GM12875 (cell line): ENCODE measurements at regions not wholly inside any gene's neighbourhood (a gene's known extent, or its start where the extent isn't known, plus 50 kb on each side); places are given as distances from the start of the nearest gene placed in this dataset.

Experiments used
- H3K4me3 ChIP-seq: one replicate; pipeline ENCODE4 v1.5.1; 2011; ENCODE audit warnings: low read depth, low read length, control low read depth
- CTCF ChIP-seq: IDR thresholded peaks from 2 replicates; pipeline ENCODE4 v1.5.1; 2011; ENCODE audit warnings: low read depth, mild to moderate bottlenecking, control low read depth, inconsistent platforms, low read length, moderate library complexity, borderline replicate concordance; ENCODE audit not compliant: insufficient read depth

DNA sequence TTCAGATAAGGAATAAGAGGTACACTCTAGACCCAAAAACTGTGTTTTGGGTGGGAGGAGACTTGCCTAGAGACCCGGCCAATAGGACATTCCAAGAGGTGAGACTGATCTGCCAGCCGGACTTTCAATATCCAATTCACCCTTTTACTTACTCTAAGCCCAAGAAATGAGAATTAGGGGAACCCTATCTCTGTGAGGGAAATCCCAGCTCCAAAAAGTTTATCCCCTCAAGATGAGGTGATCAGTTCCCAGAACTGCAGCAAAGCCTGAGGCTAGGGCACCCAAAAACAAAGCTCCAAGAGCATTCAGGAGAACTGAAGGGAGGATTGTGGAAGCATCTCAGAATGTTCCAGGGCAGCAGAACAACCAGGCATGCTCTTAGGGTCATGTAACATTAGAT lies 251.7 kb downstream of the PTTG2 start:
- H3K4me3 ChIP-seq: no peak overlapping the region
- TF ChIP-seq CTCF: no peak

- no peak overlapping the region for H3K4me3 ChIP-seq
- no peak for TF ChIP-seq CTCF
Measured at GRCh38 chr4:38213083-38213805, 253.0 kb downstream of the PTTG2 start.

DNA sequence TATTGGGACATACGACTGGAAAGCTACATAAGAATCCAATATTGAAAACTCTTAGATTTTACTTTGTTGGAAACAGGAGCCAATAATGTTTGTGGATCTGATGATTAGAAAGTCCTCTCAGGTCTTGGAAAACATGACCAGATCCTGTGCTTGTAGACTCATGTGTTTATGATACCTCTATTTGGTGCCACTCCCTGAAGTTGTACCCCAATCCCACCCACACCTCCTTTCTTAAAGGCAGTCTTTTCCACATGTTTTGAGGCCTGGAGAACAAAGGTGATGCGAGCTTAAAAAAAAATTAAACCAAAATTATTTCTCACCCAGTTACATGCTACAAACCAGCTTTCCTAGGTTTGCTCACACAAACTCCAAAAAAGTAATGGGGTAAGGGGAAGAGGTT lies 262.7 kb downstream of the PTTG2 start:
- no peak overlapping the region for H3K4me3 ChIP-seq
- TF ChIP-seq CTCF: no peak

- no peak overlapping the region for H3K4me3 ChIP-seq
- TF ChIP-seq CTCF: no peak
Measured at GRCh38 chr4:38223306-38223705, 263.1 kb downstream of the PTTG2 start.

- H3K4me3 ChIP-seq: no peak overlapping the region
- TF ChIP-seq CTCF: no peak
Measured at GRCh38 chr4:38223782-38224236, 263.6 kb downstream of the PTTG2 start.

DNA sequence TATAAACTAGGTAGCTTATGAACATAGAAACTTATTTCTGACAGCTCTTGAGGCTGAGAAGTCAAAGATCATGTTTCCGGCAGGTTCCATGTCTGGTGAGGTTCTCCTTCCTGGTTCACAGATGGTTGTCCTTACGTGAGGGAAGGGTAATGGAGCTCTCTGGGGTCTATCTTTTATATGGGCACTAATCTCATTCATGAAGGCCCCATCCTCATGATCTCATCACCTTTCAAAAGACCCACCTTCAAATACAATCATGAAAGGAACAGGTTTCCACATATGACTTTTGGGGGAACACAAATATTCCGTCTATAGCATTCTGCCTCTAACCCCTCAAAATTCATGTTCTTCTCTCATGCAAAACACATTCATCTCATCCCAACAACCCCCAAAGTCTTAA lies 264.7 kb downstream of the PTTG2 start:
- H3K4me3 ChIP-seq: no peak overlapping the region
- no peak for TF ChIP-seq CTCF

- no peak for TF ChIP-seq CTCF
Measured at GRCh38 chr4:38226170-38226569, 266.0 kb downstream of the PTTG2 start.

More at GRCh38 chr4:38226170-38226569, 266.0 kb downstream of the PTTG2 start:
- no peak overlapping the region for H3K4me3 ChIP-seq
